ENCODE measurements at regions not wholly inside any gene's neighbourhood (a gene's known extent, or its start where the extent isn't known, plus 50 kb on each side); places are given as distances from the start of the nearest gene placed in this dataset.

- TF ChIP-seq TAF1 (IDR thresholded peaks at IDR 0.05; ENCODE audit: borderline replicate concordance, insufficient read depth, low read length) (no peak), FOXP2 (optimal IDR thresholded peaks at IDR 0.05; ENCODE audit: borderline replicate concordance, extremely low read depth, extremely low read length, insufficient read depth) (no peak), POLR2AphosphoS5 (IDR thresholded peaks at IDR 0.05; ENCODE audit: low read depth, low read length) (no peak), SIN3A (IDR thresholded peaks at IDR 0.05; ENCODE audit: borderline replicate concordance, insufficient read depth, low read length) (no peak), REST (IDR thresholded peaks at IDR 0.05; ENCODE audit: insufficient read depth in 1 of 2, low read depth in 2 of 2, low read length in 2 of 2) (no peak)
Observed at GRCh38 chr18:51480407-51481261, 283.2 kb upstream of the MEX3C start.

GRCh38 chr18:51486735-51487366, 289.4 kb upstream of the MEX3C start:
- TF ChIP-seq POLR2AphosphoS5 (IDR thresholded peaks at IDR 0.05; ENCODE audit: low read depth, low read length) (no peak), SIN3A (IDR thresholded peaks at IDR 0.05; ENCODE audit: borderline replicate concordance, insufficient read depth, low read length) (no peak), FOXP2 (optimal IDR thresholded peaks at IDR 0.05; ENCODE audit: borderline replicate concordance, extremely low read depth, extremely low read length, insufficient read depth) (no peak), REST (IDR thresholded peaks at IDR 0.05; ENCODE audit: insufficient read depth in 1 of 2, low read depth in 2 of 2, low read length in 2 of 2) (no peak), TAF1 (IDR thresholded peaks at IDR 0.05; ENCODE audit: borderline replicate concordance, insufficient read depth, low read length) (no peak)

GRCh38 chr18:51490417-51490816, 292.9 kb upstream of the MEX3C start:
- TF ChIP-seq FOXP2 (optimal IDR thresholded peaks at IDR 0.05; ENCODE audit: borderline replicate concordance, extremely low read depth, extremely low read length, insufficient read depth): no peak
- TF ChIP-seq TAF1 (IDR thresholded peaks at IDR 0.05; ENCODE audit: borderline replicate concordance, insufficient read depth, low read length): no peak
- no peak for TF ChIP-seq POLR2AphosphoS5 (IDR thresholded peaks at IDR 0.05; ENCODE audit: low read depth, low read length)
- TF ChIP-seq SIN3A (IDR thresholded peaks at IDR 0.05; ENCODE audit: borderline replicate concordance, insufficient read depth, low read length): no peak
- no peak for TF ChIP-seq REST (IDR thresholded peaks at IDR 0.05; ENCODE audit: insufficient read depth in 1 of 2, low read depth in 2 of 2, low read length in 2 of 2)

- TF ChIP-seq SIN3A (IDR thresholded peaks at IDR 0.05; ENCODE audit: borderline replicate concordance, insufficient read depth, low read length) (no peak), FOXP2 (optimal IDR thresholded peaks at IDR 0.05; ENCODE audit: borderline replicate concordance, extremely low read depth, extremely low read length, insufficient read depth) (no peak), REST (IDR thresholded peaks at IDR 0.05; ENCODE audit: insufficient read depth in 1 of 2, low read depth in 2 of 2, low read length in 2 of 2) (no peak), TAF1 (IDR thresholded peaks at IDR 0.05; ENCODE audit: borderline replicate concordance, insufficient read depth, low read length) (no peak), POLR2AphosphoS5 (IDR thresholded peaks at IDR 0.05; ENCODE audit: low read depth, low read length) (no peak)
Observed at GRCh38 chr18:51490860-51491259, 293.4 kb upstream of the MEX3C start.

Data from PFSK-1 (cell line).